Upper lobe of left lung (tissue), 6 donors: ENCODE measurements at regions not wholly inside any gene's neighbourhood (a gene's known extent, or its start where the extent isn't known, plus 50 kb on each side); places are given as distances from the start of the nearest gene placed in this dataset.

Source experiments
- ATAC-seq, 2 donors: fragments of 200-7000 bp; cut with Tn5 transposase; one replicate each; pipeline ENCODE4 v1.9.1; 2022; ENCODE audit warnings: mild to moderate bottlenecking in 2 of 2, moderate library complexity in 2 of 2; ENCODE audit not compliant: low FRiP score in 2 of 2
- DNase-seq, 2 donors: peaks; one replicate each; pipeline ENCODE4 v3.0.0-alpha.2; 2019 to 2020
- H3K27ac ChIP-seq, 4 donors: fragments of 200-600 bp; sonication (generic); one replicate each; pipeline ENCODE4 v1.5.1; 2016 to 2019
- H3K27me3 ChIP-seq, 4 donors: fragments of 200-600 bp; sonication (generic); one replicate each; pipeline ENCODE4 v1.5.1; 2017 to 2019
- H3K36me3 ChIP-seq, 4 donors: fragments of 200-600 bp; sonication (generic); one replicate each; pipeline ENCODE4 v1.5.1; 2016 to 2019
- H3K4me1 ChIP-seq, 4 donors: fragments of 200-600 bp; sonication (generic); one replicate each; pipeline ENCODE4 v1.5.1; 2018 to 2019
- H3K4me3 ChIP-seq, 4 donors: fragments of 200-600 bp; sonication (generic); one replicate each; pipeline ENCODE4 v1.5.1; 2017 to 2019; ENCODE audit warnings: mild to moderate bottlenecking in 2 of 4, moderate library complexity in 1 of 4
- H3K9me3 ChIP-seq, 4 donors: fragments of 200-600 bp; sonication (generic); one replicate each; pipeline ENCODE4 v1.5.1; 2018 to 2019
- EP300 ChIP-seq, 4 donors: sonication (generic); formaldehyde crosslinking; IDR thresholded peaks; one replicate each; pipeline ENCODE4 v1.5.1; 2017; ENCODE audit warnings: antibody characterized with exemption in 4 of 4, control low read depth in 2 of 4
- POLR2A ChIP-seq, 4 donors: fragments of 450-650 bp; IDR thresholded peaks; one replicate each; pipeline ENCODE4 v1.5.1; 2016 to 2017; ENCODE audit warnings: antibody characterized with exemption in 4 of 4, mild to moderate bottlenecking in 2 of 4
- POLR2AphosphoS5 ChIP-seq, 2 donors: sonication (generic); formaldehyde crosslinking; IDR thresholded peaks; one replicate each; pipeline ENCODE4 v1.5.1; 2017; ENCODE audit warnings: antibody characterized with exemption in 2 of 2
- WGBS, 2 donors: methylation state at CpG; one replicate each; pipeline ENCODE4 v1.1.5; 2017 to 2018; 5-methylcytosine and 5-hydroxymethylcytosine counted together
- TF ChIP-seq, protein P1 (sequence below), 6 experiments: fragments of 450-650 bp in 4 of 6; fragments of 200-600 bp in 2 of 6; sonication (generic) in 2 of 6; IDR thresholded peaks; one replicate each; pipeline ENCODE4 v1.5.1; 2016 to 2019; ENCODE audit warnings: antibody characterized with exemption in 6 of 6
- donor health status: DM: no; HTN: no; CAD: no; lungs with moderate emphysema.
- donor health status: DM: no; HTN: yes; CAD: no; lungs with severe emphysema.

DNA sequence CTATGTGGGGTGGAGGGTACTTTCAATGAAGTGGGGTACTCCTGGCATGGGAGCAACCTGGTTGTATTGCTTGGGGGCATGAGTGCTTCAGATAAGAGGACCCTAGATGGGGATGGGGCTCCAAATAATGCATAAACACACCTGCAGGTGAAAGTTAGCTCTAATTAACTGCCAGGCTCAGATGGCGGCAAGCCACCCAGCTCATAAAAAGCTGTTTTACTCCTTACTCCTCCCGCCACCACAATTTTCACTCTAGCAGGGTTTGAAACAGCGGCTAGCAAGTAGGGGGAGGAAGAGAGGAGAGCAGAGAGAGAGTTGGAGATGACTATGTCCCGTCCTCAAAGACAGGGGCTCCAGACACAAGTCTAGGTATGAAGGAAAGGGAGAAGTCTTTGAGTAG is 117.7 kb upstream of the WSCD1 start:
- WGBS, 2 donors, result 87 to 88% methylated on average over 4 of the region's 4 CpGs
- no peak for ATAC-seq

DNA sequence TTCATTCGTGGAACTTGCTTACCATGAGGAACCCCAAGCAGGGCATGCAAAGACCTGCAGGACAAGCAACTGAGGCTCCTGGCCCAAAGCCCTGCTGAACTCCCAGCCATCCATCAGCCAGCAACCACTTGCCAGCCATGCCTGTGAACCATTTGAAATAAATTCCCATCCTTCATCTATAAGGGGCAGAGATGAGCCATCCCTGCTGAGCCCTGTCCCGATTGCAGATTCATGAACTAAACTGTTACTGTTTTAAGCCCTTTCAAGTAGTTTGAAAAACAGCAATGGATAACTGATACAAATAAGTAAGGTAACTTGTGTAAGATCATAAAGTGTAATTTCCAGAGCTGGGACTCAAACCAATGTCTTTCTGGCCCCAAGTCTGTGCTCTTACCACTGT is 114.4 kb upstream of the WSCD1 start:
- Histone ChIP-seq H3K4me3 (no peak overlapping the region), H3K36me3 (no peaks in the 10 kb centered on the region), H3K9me3 (peaks cover 4 to 23% (median 17%) of the 10 kb centered on the region in 4 donors), H3K4me1 (no peaks in the 10 kb centered on the region), H3K27me3 (no peaks in the 10 kb centered on the region), H3K27ac (no peak overlapping the region)
- TF ChIP-seq EP300 (IDR thresholded peaks at IDR 0.05), result no peak
- TF ChIP-seq POLR2A (IDR thresholded peaks at IDR 0.05), result no peak
- TF ChIP-seq, protein P1, sequence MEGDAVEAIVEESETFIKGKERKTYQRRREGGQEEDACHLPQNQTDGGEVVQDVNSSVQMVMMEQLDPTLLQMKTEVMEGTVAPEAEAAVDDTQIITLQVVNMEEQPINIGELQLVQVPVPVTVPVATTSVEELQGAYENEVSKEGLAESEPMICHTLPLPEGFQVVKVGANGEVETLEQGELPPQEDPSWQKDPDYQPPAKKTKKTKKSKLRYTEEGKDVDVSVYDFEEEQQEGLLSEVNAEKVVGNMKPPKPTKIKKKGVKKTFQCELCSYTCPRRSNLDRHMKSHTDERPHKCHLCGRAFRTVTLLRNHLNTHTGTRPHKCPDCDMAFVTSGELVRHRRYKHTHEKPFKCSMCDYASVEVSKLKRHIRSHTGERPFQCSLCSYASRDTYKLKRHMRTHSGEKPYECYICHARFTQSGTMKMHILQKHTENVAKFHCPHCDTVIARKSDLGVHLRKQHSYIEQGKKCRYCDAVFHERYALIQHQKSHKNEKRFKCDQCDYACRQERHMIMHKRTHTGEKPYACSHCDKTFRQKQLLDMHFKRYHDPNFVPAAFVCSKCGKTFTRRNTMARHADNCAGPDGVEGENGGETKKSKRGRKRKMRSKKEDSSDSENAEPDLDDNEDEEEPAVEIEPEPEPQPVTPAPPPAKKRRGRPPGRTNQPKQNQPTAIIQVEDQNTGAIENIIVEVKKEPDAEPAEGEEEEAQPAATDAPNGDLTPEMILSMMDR (IDR thresholded peaks at IDR 0.05), result no peak
- TF ChIP-seq POLR2AphosphoS5 (IDR thresholded peaks at IDR 0.05), result no peak
- WGBS, 2 donors, result 88 to 94% methylated on average over 2 of the region's 2 CpGs
- no peak for ATAC-seq
- no peak for DNase-seq

More for the DNA sequence above, 117.7 kb upstream of the WSCD1 start:
- no peak for DNase-seq
- TF ChIP-seq, protein P1 (IDR thresholded peaks at IDR 0.05), result no peak
- TF ChIP-seq EP300 (IDR thresholded peaks at IDR 0.05) (no peak), POLR2A (IDR thresholded peaks at IDR 0.05) (no peak), POLR2AphosphoS5 (IDR thresholded peaks at IDR 0.05) (no peak)
- Histone ChIP-seq H3K4me1 (no peaks in the 10 kb centered on the region), H3K4me3 (no peak overlapping the region), H3K27me3 (no peaks in the 10 kb centered on the region), H3K9me3 (peaks cover 4 to 23% (median 17%) of the 10 kb centered on the region in 4 donors), H3K27ac (no peak overlapping the region), H3K36me3 (no peaks in the 10 kb centered on the region)

DNA sequence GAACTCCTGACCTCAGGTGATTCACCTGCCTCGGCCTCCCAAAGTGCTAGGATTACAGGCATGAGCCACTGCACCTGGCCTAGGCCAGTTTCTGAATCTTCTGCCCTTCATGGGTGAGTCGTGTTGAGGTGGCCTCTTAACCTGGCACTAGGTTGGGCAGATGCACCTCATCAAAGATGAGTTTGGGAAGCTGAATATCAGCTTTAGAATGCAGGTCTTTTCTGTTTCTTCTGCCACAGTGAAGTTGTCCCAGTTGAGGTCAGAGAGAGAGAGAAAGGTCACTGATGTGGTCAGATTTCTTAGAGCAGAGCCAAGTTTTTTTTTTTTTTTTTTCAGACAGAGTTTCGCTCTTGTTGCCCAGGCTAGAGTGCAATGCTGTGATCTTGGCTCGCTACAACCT is 111.3 kb upstream of the WSCD1 start:
- TF ChIP-seq POLR2A (IDR thresholded peaks at IDR 0.05), result no peak
- TF ChIP-seq POLR2AphosphoS5 (IDR thresholded peaks at IDR 0.05), result no peak
- TF ChIP-seq EP300 (IDR thresholded peaks at IDR 0.05), result no peak
- TF ChIP-seq, protein P1 (IDR thresholded peaks at IDR 0.05), result no peak
- Histone ChIP-seq H3K4me3 (no peak overlapping the region), H3K27ac (no peak overlapping the region), H3K9me3 (peaks cover 4 to 23% (median 17%) of the 10 kb centered on the region in 4 donors), H3K4me1 (no peaks in the 10 kb centered on the region), H3K27me3 (no peaks in the 10 kb centered on the region), H3K36me3 (no peaks in the 10 kb centered on the region)
- DNase-seq, result no peak
- 79 to 87% methylated on average over 4 of the region's 4 CpGs for WGBS, 2 donors
- ATAC-seq, result no peak

- Histone ChIP-seq H3K27ac (no peak overlapping the region), H3K4me1 (no peaks in the 10 kb centered on the region), H3K4me3 (no peak overlapping the region), H3K27me3 (no peaks in the 10 kb centered on the region), H3K36me3 (no peaks in the 10 kb centered on the region), H3K9me3 (no peaks in the 10 kb centered on the region)
- WGBS, 2 donors, result 80 to 83% methylated on average over 4 of the region's 4 CpGs
- ATAC-seq, result no peak
- TF ChIP-seq EP300 (IDR thresholded peaks at IDR 0.05) (no peak), POLR2A (IDR thresholded peaks at IDR 0.05) (no peak), POLR2AphosphoS5 (IDR thresholded peaks at IDR 0.05) (no peak)
- TF ChIP-seq, protein P1 (IDR thresholded peaks at IDR 0.05), result no peak
- DNase-seq, result no peak
Measured at GRCh38 chr17:5962371-5962770, 107.8 kb upstream of the WSCD1 start.

DNA sequence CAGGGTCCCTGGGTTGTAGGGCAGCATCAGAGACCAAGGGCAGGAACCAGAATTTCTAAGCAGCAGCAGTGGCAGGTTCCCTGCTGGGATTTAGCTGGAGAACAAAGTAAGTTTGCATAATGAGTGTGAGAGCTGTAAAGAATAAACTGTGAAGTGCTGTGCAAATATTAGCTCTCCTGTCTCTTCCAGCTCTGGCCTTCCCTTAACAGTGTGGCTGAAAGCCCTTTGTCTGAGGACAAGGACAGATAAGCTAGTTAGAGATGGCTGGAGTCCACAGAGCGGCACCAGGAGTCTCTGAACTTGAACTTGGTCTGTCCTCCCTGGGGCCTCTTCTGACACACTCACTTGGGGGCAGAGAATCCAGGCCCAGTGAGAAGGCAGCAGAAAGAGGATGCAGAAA is 98.2 kb upstream of the WSCD1 start:
- H3K36me3 ChIP-seq, result no peaks in the 10 kb centered on the region
- TF ChIP-seq POLR2AphosphoS5 (IDR thresholded peaks at IDR 0.05) (no peak), EP300 (IDR thresholded peaks at IDR 0.05) (no peak), POLR2A (IDR thresholded peaks at IDR 0.05) (no peak)
- TF ChIP-seq, protein P1 (IDR thresholded peaks at IDR 0.05), result no peak
- H3K4me3 ChIP-seq, result no peak overlapping the region
- peaks cover 0 to 14% (median 11%) of the 10 kb centered on the region in 4 donors for H3K9me3 ChIP-seq
- ATAC-seq (peak in 1 of 2 donors; percentile 35), DNase-seq (no peak)
- H3K4me1 ChIP-seq, result no peaks in the 10 kb centered on the region
- no peak overlapping the region for H3K27ac ChIP-seq
- WGBS, 2 donors, result 47 to 67% methylated on average over 1 of the region's 1 CpG
- no peaks in the 10 kb centered on the region for H3K27me3 ChIP-seq
